ENCODE measurements at regions not wholly inside any gene's neighbourhood (a gene's known extent, or its start where the extent isn't known, plus 50 kb on each side); places are given as distances from the start of the nearest gene placed in this dataset.

GRCh38 chr3:163664466-163664865, 1413.8 kb downstream of the SI start:
- TF ChIP-seq, protein P1, sequence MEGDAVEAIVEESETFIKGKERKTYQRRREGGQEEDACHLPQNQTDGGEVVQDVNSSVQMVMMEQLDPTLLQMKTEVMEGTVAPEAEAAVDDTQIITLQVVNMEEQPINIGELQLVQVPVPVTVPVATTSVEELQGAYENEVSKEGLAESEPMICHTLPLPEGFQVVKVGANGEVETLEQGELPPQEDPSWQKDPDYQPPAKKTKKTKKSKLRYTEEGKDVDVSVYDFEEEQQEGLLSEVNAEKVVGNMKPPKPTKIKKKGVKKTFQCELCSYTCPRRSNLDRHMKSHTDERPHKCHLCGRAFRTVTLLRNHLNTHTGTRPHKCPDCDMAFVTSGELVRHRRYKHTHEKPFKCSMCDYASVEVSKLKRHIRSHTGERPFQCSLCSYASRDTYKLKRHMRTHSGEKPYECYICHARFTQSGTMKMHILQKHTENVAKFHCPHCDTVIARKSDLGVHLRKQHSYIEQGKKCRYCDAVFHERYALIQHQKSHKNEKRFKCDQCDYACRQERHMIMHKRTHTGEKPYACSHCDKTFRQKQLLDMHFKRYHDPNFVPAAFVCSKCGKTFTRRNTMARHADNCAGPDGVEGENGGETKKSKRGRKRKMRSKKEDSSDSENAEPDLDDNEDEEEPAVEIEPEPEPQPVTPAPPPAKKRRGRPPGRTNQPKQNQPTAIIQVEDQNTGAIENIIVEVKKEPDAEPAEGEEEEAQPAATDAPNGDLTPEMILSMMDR (IDR thresholded peaks at IDR 0.05; ENCODE audit: insufficient read depth, low read depth, low read length) = no peak
- no peak for DNase-seq (ENCODE audit: low read depth)
- H3K4me3 ChIP-seq (ENCODE audit: low read depth, low read length) = no peak overlapping the region

DNA sequence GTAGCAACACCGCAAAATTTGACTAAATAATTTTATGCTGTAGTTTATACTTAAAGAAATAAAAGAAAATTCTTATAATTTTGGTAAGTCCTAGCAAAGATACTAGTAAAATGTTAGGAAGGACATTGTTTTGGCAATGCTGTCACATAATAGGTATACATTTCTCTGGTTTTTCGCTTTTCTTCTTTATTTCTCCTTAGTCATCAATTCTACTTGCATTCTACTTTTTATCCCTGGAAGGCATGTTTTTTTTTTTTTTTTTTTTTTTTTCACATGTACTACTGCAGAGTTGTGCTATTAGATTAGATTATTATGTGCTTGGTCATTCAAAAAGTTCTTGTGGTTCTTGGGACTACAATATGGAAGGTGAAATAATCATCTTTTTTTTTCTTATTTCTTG, 1421.2 kb downstream of the SI start:
- DNase-seq (ENCODE audit: low read depth) = no peak
- no peak overlapping the region for H3K4me3 ChIP-seq (ENCODE audit: low read depth, low read length)
- TF ChIP-seq, protein P1 (IDR thresholded peaks at IDR 0.05; ENCODE audit: insufficient read depth, low read depth, low read length) = no peak

DNA sequence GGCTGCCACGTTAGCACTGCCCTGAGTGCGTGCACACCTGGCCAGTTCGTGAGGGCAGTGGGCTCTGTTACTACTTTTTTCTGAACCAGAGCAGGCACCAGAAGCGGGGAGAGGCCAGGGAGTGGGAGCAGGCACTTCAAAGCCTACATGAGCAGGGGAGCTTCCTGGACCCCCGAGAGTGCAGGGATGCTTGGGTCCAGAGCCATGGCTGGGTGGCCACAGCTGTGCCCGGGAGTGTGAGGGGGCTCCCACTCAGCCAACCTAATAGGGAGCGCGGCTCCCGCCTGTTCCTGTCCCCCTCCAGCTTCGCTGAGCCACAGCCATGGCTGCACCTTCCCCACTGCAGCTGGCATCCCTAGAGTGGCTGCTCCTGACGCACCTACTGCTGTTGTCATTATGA, 1423.3 kb downstream of the SI start:
- TF ChIP-seq, protein P1 (IDR thresholded peaks at IDR 0.05; ENCODE audit: insufficient read depth, low read depth, low read length) = no peak

GRCh38 chr3:163644172-163644571, 1434.1 kb downstream of the SI start:
- TF ChIP-seq, protein P1 (IDR thresholded peaks at IDR 0.05; ENCODE audit: insufficient read depth, low read depth, low read length) = no peak
- no peak for DNase-seq (ENCODE audit: low read depth)
- no peak overlapping the region for H3K4me3 ChIP-seq (ENCODE audit: low read depth, low read length)

More for the DNA sequence above, 1423.3 kb downstream of the SI start:
- no peak overlapping the region for H3K4me3 ChIP-seq (ENCODE audit: low read depth, low read length)
- no peak for DNase-seq (ENCODE audit: low read depth)

GRCh38 chr3:163632722-163633121, 1445.6 kb downstream of the SI start:
- no peak overlapping the region for H3K4me3 ChIP-seq (ENCODE audit: low read depth, low read length)
- no peak for DNase-seq (ENCODE audit: low read depth)
- TF ChIP-seq, protein P1 (IDR thresholded peaks at IDR 0.05; ENCODE audit: insufficient read depth, low read depth, low read length) = no peak

GRCh38 chr3:163626753-163627152, 1451.5 kb downstream of the SI start:
- TF ChIP-seq, protein P1 (IDR thresholded peaks at IDR 0.05; ENCODE audit: insufficient read depth, low read depth, low read length) = no peak
- DNase-seq (ENCODE audit: low read depth) = no peak

DNA sequence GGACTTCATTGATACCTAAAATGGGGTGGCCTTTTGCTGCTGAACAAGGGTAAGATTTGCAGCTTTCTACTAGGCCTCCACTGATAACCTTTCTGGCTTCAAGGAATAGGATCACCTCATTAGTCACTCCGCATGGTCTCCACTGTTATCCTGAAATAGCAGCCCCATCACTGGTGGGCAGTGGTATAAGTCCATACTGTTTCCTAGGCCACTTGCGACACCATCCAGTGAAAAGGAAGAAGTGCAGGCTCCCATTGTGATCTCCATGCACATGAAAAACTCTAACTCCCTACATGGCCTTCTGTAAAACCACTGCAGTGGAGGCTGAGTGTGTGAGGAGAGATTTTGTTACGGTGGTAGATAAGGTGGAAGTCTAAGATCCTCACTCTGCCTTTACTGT, 1455.9 kb downstream of the SI start:
- TF ChIP-seq, protein P1 (IDR thresholded peaks at IDR 0.05; ENCODE audit: insufficient read depth, low read depth, low read length) = no peak
- H3K4me3 ChIP-seq (ENCODE audit: low read depth, low read length) = no peak overlapping the region
- DNase-seq (ENCODE audit: low read depth) = no peak

More at GRCh38 chr3:163626753-163627152, 1451.5 kb downstream of the SI start:
- no peak overlapping the region for H3K4me3 ChIP-seq (ENCODE audit: low read depth, low read length)
